HEK293 (cell line): ENCODE measurements at regions not wholly inside any gene's neighbourhood (a gene's known extent, or its start where the extent isn't known, plus 50 kb on each side); places are given as distances from the start of the nearest gene placed in this dataset.

ENCODE experiments used
- ZNF561 ChIP-seq: fragments of 450-650 bp; IDR thresholded peaks from 2 replicates; pipeline ENCODE4 v1.5.1; 2018; ENCODE audit warnings: missing biosample characterization, missing genetic modification characterization, borderline replicate concordance
- ZNF670 ChIP-seq: fragments of 450-650 bp; formaldehyde crosslinking; IDR thresholded peaks from 2 replicates; pipeline ENCODE4 v1.5.1; 2016; ENCODE audit warnings: missing biosample characterization, missing genetic modification characterization, low read depth
- ZNF830 ChIP-seq: fragments of 450-650 bp; IDR thresholded peaks from 2 replicates; pipeline ENCODE4 v1.5.0; 2018; ENCODE audit warnings: missing biosample characterization, missing genetic modification characterization, low read depth, mild to moderate bottlenecking, moderate library complexity
- TF ChIP-seq, protein P1 (sequence below): fragments of 450-650 bp; formaldehyde crosslinking; IDR thresholded peaks from 2 replicates; pipeline ENCODE4 v1.5.1; 2016; ENCODE audit warnings: missing biosample characterization, missing genetic modification characterization

DNA sequence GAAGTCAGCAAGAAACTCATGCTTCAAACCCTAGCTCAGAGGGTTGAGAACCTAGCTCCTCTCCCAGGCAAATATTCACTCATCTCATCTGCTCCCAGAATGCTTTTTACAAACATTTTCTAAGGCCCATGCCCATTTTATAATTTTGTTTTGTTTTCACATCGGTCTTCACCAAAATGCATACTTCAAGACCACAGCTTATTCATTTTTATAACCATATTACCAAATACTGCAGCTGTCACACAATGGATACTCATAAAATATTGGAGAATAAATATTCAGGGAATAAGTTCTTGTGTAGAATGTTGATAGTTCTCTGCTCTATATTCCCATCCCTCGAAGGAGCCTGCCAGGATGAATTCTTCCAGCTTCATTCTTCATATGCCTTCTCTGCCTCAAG is 50.8 kb upstream of the HOXC13 start (continued):
- TF ChIP-seq ZNF830 (tag by site-specific recombination): no peak
- TF ChIP-seq, protein P1, sequence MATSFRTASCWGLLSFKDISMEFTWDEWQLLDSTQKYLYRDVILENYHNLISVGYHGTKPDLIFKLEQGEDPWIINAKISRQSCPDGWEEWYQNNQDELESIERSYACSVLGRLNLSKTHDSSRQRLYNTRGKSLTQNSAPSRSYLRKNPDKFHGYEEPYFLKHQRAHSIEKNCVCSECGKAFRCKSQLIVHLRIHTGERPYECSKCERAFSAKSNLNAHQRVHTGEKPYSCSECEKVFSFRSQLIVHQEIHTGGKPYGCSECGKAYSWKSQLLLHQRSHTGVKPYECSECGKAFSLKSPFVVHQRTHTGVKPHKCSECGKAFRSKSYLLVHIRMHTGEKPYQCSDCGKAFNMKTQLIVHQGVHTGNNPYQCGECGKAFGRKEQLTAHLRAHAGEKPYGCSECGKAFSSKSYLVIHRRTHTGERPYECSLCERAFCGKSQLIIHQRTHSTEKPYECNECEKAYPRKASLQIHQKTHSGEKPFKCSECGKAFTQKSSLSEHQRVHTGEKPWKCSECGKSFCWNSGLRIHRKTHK (tag by site-specific recombination): no peak
- TF ChIP-seq ZNF561: no peak
- no peak for TF ChIP-seq ZNF670 (tag by site-specific recombination)
- TF ChIP-seq, all 188 proteins: peak for 0
